Mesendoderm (in vitro differentiated cells): ENCODE measurements at regions not wholly inside any gene's neighbourhood (a gene's known extent, or its start where the extent isn't known, plus 50 kb on each side); places are given as distances from the start of the nearest gene placed in this dataset.

Experiments used
- DNase-seq: peaks from one replicate; pipeline ENCODE4 v3.0.0; 2013
- H2AK5ac ChIP-seq: 2 replicates; pipeline ENCODE4 v1.6.1; 2013; ENCODE audit warnings: low read length, inconsistent platforms
- H2BK120ac ChIP-seq: 2 replicates; pipeline ENCODE4 v1.6.1; 2013; ENCODE audit warnings: low read depth, mild to moderate bottlenecking, low read length, moderate library complexity, mixed read lengths
- H2BK15ac ChIP-seq: replicated peaks from 2 replicates; pipeline ENCODE4 v1.6.1; 2013; ENCODE audit warnings: low read depth, mild to moderate bottlenecking, moderate library complexity
- H2BK5ac ChIP-seq: 2 replicates; pipeline ENCODE4 v1.6.1; 2013; ENCODE audit warnings: low read length, inconsistent platforms
- H3K18ac ChIP-seq: 2 replicates; pipeline ENCODE4 v1.6.1; 2013; ENCODE audit warnings: mild to moderate bottlenecking, low read length, mixed read lengths
- H3K23ac ChIP-seq: one replicate; pipeline ENCODE4 v1.6.1; 2013; ENCODE audit warnings: low read length
- H3K27ac ChIP-seq: 2 replicates; pipeline ENCODE4 v1.5.1; 2013; ENCODE audit warnings: low read depth, mild to moderate bottlenecking, inconsistent platforms, low read length, moderate library complexity
- H3K27me3 ChIP-seq: 2 replicates; pipeline ENCODE4 v1.6.1; 2013; ENCODE audit warnings: low read length, control low read depth, mild to moderate bottlenecking, inconsistent platforms; ENCODE audit not compliant: insufficient read depth, poor library complexity
- H3K36me3 ChIP-seq: 2 replicates; pipeline ENCODE4 v1.6.1; 2013; ENCODE audit warnings: low read length, inconsistent platforms; ENCODE audit not compliant: control insufficient read depth, insufficient read depth
- H3K4ac ChIP-seq: one replicate; pipeline ENCODE4 v1.6.1; 2013; ENCODE audit warnings: low read depth, mild to moderate bottlenecking, low read length, moderate library complexity
- H3K4me1 ChIP-seq: 2 replicates; pipeline ENCODE4 v1.6.1; 2013; ENCODE audit warnings: low read depth, low read length, inconsistent platforms; ENCODE audit not compliant: control insufficient read depth
- H3K4me2 ChIP-seq: 2 replicates; pipeline ENCODE4 v1.6.1; 2013; ENCODE audit warnings: low read length
- H3K4me3 ChIP-seq: 2 replicates; pipeline ENCODE4 v1.5.1; 2013; ENCODE audit warnings: mild to moderate bottlenecking, low read length
- H3K56ac ChIP-seq: one replicate; pipeline ENCODE4 v1.6.1; 2013; ENCODE audit warnings: low read length
- H3K79me1 ChIP-seq: 2 replicates; pipeline ENCODE4 v1.6.1; 2013; ENCODE audit warnings: low read length, inconsistent platforms
- H3K79me2 ChIP-seq: 2 replicates; pipeline ENCODE4 v1.6.1; 2013; ENCODE audit warnings: mild to moderate bottlenecking, low read length; ENCODE audit not compliant: control insufficient read depth, insufficient read depth
- H3K9ac ChIP-seq: 2 replicates; pipeline ENCODE4 v1.6.1; 2013; ENCODE audit warnings: low read length, inconsistent platforms
- H4K5ac ChIP-seq: one replicate; pipeline ENCODE4 v1.6.1; 2013; ENCODE audit warnings: low read length
- H4K8ac ChIP-seq: one replicate; pipeline ENCODE4 v1.6.1; 2013; ENCODE audit warnings: low read depth, mild to moderate bottlenecking, control low read depth, low read length, moderate library complexity
- WGBS: extraction: QIAGEN DNeasy Blood & Tissue Kit; methylation state at CpG from one replicate; pipeline ENCODE4 v1.1.7; 2013; ENCODE audit warnings: low lambda C conversion rate, missing lambda C conversion rate; ENCODE audit not compliant: insufficient coverage; ENCODE audit errors: extremely low coverage; 5-methylcytosine and 5-hydroxymethylcytosine counted together

- Histone ChIP-seq H3K4me3 (no peak overlapping the region), H2AK5ac (no peak overlapping the region), H3K36me3 (no peaks in the 10 kb centered on the region), H3K56ac (no peak overlapping the region), H3K79me2 (no peaks in the 10 kb centered on the region), H3K27me3 (no peaks in the 10 kb centered on the region), H3K23ac (no peak overlapping the region), H2BK120ac (no peak overlapping the region), H3K79me1 (no peaks in the 10 kb centered on the region), H4K5ac (no peak overlapping the region), H3K18ac (no peak overlapping the region), H3K9ac (no peak overlapping the region), H3K4me2 (no peak overlapping the region), H3K27ac (no peak overlapping the region), H2BK5ac (no peak overlapping the region), H3K4ac (no peak overlapping the region), H3K4me1 (no peaks in the 10 kb centered on the region), H4K8ac (no peak overlapping the region), H2BK15ac (no peak overlapping the region)
- WGBS, result no CpG with 5 or more reads among the region's 7 CpGs
- DNase-seq, result peak; percentile 16
These were observed 284.8 kb downstream of the ETS1 start for GRCh38 chr11:128302425-128303186.

- no peaks in the 10 kb centered on the region for H3K27me3 ChIP-seq
- H3K4me3 ChIP-seq, result no peak overlapping the region
- H3K79me2 ChIP-seq, result no peaks in the 10 kb centered on the region
- H2BK15ac ChIP-seq, result no peak overlapping the region
- no peak overlapping the region for H3K9ac ChIP-seq
- H2AK5ac ChIP-seq, result no peak overlapping the region
- no peak overlapping the region for H4K8ac ChIP-seq
- no peak overlapping the region for H3K56ac ChIP-seq
- no peak for DNase-seq
- no peak overlapping the region for H3K23ac ChIP-seq
- no peak overlapping the region for H3K4ac ChIP-seq
- WGBS, result 100% methylated on average over 1 of the region's 2 CpGs
- no peak overlapping the region for H4K5ac ChIP-seq
- no peak overlapping the region for H2BK120ac ChIP-seq
- no peak overlapping the region for H3K4me2 ChIP-seq
- no peak overlapping the region for H3K18ac ChIP-seq
- H3K79me1 ChIP-seq, result no peaks in the 10 kb centered on the region
- no peak overlapping the region for H3K27ac ChIP-seq
- no peaks in the 10 kb centered on the region for H3K36me3 ChIP-seq
- no peak overlapping the region for H2BK5ac ChIP-seq
- no peaks in the 10 kb centered on the region for H3K4me1 ChIP-seq
These were observed 285.6 kb downstream of the ETS1 start for GRCh38 chr11:128301756-128302155.

- Histone ChIP-seq H3K79me2 (no peaks in the 10 kb centered on the region), H3K4me1 (no peaks in the 10 kb centered on the region), H3K9ac (no peak overlapping the region), H4K5ac (no peak overlapping the region), H3K27me3 (no peaks in the 10 kb centered on the region), H3K23ac (no peak overlapping the region), H3K4me3 (no peak overlapping the region), H3K36me3 (no peaks in the 10 kb centered on the region), H3K27ac (no peak overlapping the region), H3K18ac (no peak overlapping the region), H2BK120ac (no peak overlapping the region), H3K56ac (no peak overlapping the region), H4K8ac (no peak overlapping the region), H2BK5ac (no peak overlapping the region), H3K79me1 (no peaks in the 10 kb centered on the region), H3K4me2 (no peak overlapping the region), H2AK5ac (no peak overlapping the region), H3K4ac (no peak overlapping the region), H2BK15ac (no peak overlapping the region)
- DNase-seq, result no peak
- no CpG with 5 or more reads among the region's 2 CpGs for WGBS
These were observed 286.6 kb downstream of the ETS1 start for GRCh38 chr11:128300785-128301184.

GRCh38 chr11:128299132-128299726 lies 288.1 kb downstream of the ETS1 start:
- no peak overlapping the region for H2AK5ac ChIP-seq
- no peaks in the 10 kb centered on the region for H3K4me1 ChIP-seq
- no peaks in the 10 kb centered on the region for H3K27me3 ChIP-seq
- no peak overlapping the region for H4K5ac ChIP-seq
- no peak overlapping the region for H3K4ac ChIP-seq
- no CpG with 5 or more reads among the region's 6 CpGs for WGBS
- H3K23ac ChIP-seq, result no peak overlapping the region
- H2BK120ac ChIP-seq, result no peak overlapping the region
- no peak for DNase-seq
- H3K9ac ChIP-seq, result no peak overlapping the region
- H3K56ac ChIP-seq, result no peak overlapping the region
- no peak overlapping the region for H2BK5ac ChIP-seq
- H3K27ac ChIP-seq, result no peak overlapping the region
- no peak overlapping the region for H3K4me2 ChIP-seq
- no peak overlapping the region for H4K8ac ChIP-seq
- no peak overlapping the region for H2BK15ac ChIP-seq
- no peaks in the 10 kb centered on the region for H3K36me3 ChIP-seq
- H3K79me1 ChIP-seq, result no peaks in the 10 kb centered on the region
- no peak overlapping the region for H3K18ac ChIP-seq
- no peaks in the 10 kb centered on the region for H3K79me2 ChIP-seq
- H3K4me3 ChIP-seq, result no peak overlapping the region

- no peaks in the 10 kb centered on the region for H3K79me1 ChIP-seq
- no peak overlapping the region for H3K4me2 ChIP-seq
- no peak overlapping the region for H2BK15ac ChIP-seq
- no peak overlapping the region for H3K27ac ChIP-seq
- no peak overlapping the region for H2AK5ac ChIP-seq
- DNase-seq, result no peak
- no peak overlapping the region for H4K5ac ChIP-seq
- H3K56ac ChIP-seq, result no peak overlapping the region
- no peak overlapping the region for H2BK5ac ChIP-seq
- H2BK120ac ChIP-seq, result no peak overlapping the region
- no peak overlapping the region for H3K18ac ChIP-seq
- H3K4me1 ChIP-seq, result no peaks in the 10 kb centered on the region
- H3K4me3 ChIP-seq, result no peak overlapping the region
- no peaks in the 10 kb centered on the region for H3K36me3 ChIP-seq
- H3K79me2 ChIP-seq, result no peaks in the 10 kb centered on the region
- no peak overlapping the region for H3K9ac ChIP-seq
- no peak overlapping the region for H4K8ac ChIP-seq
- no CpG with 5 or more reads among the region's 2 CpGs for WGBS
- H3K4ac ChIP-seq, result no peak overlapping the region
- H3K23ac ChIP-seq, result no peak overlapping the region
- H3K27me3 ChIP-seq, result no peaks in the 10 kb centered on the region
These were observed 289.1 kb downstream of the ETS1 start for GRCh38 chr11:128298271-128298670.
